ENCODE measurements at regions not wholly inside any gene's neighbourhood (a gene's known extent, or its start where the extent isn't known, plus 50 kb on each side); places are given as distances from the start of the nearest gene placed in this dataset.

GRCh38 chr10:93245147-93245546, 171.5 kb downstream of the CYP26A1 start:
- no peak overlapping the region for H3K18ac ChIP-seq (ENCODE audit: low read depth, low read length)
- in situ Hi-C loops (cut with MboI; ENCODE audit: low sequenced_read_pairs) (no loop called here), intact Hi-C loops (cut with micrococcal nuclease) (no loop called here), dilution Hi-C loops (cut with HindIII; ENCODE audit: low sequenced_read_pairs, unreplicated experiment) (no loop called here)
- H3K79me1 ChIP-seq (ENCODE audit: low read depth in 1 of 2, low read length in 2 of 2) = no peaks in the 10 kb centered on the region
- H3K9me1 ChIP-seq (ENCODE audit: insufficient read depth, low read length) = no peaks in the 10 kb centered on the region
- no peak overlapping the region for H3K56ac ChIP-seq (ENCODE audit: extremely low read depth, insufficient read depth, low read length)
- H2BK20ac ChIP-seq (ENCODE audit: low read depth, low read length) = no peak overlapping the region
- H3K4me2 ChIP-seq (ENCODE audit: low read depth, low read length) = no peak overlapping the region
- no peak overlapping the region for H3K9ac ChIP-seq (ENCODE audit: low read depth, low read length)
- H4K91ac ChIP-seq (ENCODE audit: insufficient read depth, low read depth, low read length) = no peak overlapping the region
- H3K27me3 ChIP-seq (ENCODE audit: control insufficient read depth, insufficient read depth, low read length) = peaks cover 27% of the 10 kb centered on the region
- no peak overlapping the region for H3K14ac ChIP-seq (replicated peaks; ENCODE audit: low read depth, low read length)
- no peaks in the 10 kb centered on the region for H3K4me1 ChIP-seq (ENCODE audit: control insufficient read depth, insufficient read depth, low read length)
- H4K8ac ChIP-seq (ENCODE audit: low read depth in 2 of 2, low read length in 2 of 2) = no peak overlapping the region
- BruUV-seq (replicated peaks) = no TSS peak
- CTCF ChIA-PET = interaction anchor here (0.7 kb wide), 1 partner anchor 94 kb away, joined by 3 read pairs; no protein-coding TSS in a partner anchor
- no peak overlapping the region for H3K4me3 ChIP-seq (ENCODE audit: insufficient read depth, low read depth, low read length)
- WGBS, 2 experiments (ENCODE audit: extremely low coverage in 2 of 2, insufficient read length in 1 of 2) = no CpG with 5 or more reads among the region's 1 CpG
- TF ChIP-seq CTCF (conservative IDR thresholded peaks at IDR 0.05; ENCODE audit: low read depth, low read length) (no peak), USF2 (IDR thresholded peaks at IDR 0.05; ENCODE audit: low read depth, low read length) (no peak), RCOR1 (IDR thresholded peaks at IDR 0.05; ENCODE audit: insufficient replicate concordance, low read length) (no peak), NFE2L2 (IDR thresholded peaks at IDR 0.05; ENCODE audit: low read depth, low read length) (no peak), MAFK (IDR thresholded peaks at IDR 0.05; ENCODE audit: low read depth, low read length) (no peak), SMC3 (IDR thresholded peaks at IDR 0.05; ENCODE audit: low read depth, low read length) (no peak), MAZ (IDR thresholded peaks at IDR 0.05; ENCODE audit: borderline replicate concordance, low read depth, low read length) (no peak), POLR2A (IDR thresholded peaks at IDR 0.05; ENCODE audit: low read depth, low read length) (no peak), FOS (IDR thresholded peaks at IDR 0.05; ENCODE audit: low read depth, low read length) (no peak), BHLHE40 (IDR thresholded peaks at IDR 0.05; ENCODE audit: low read depth, low read length) (no peak), CEBPB (IDR thresholded peaks at IDR 0.05; ENCODE audit: low read depth, low read length) (no peak), RFX5 (IDR thresholded peaks at IDR 0.05; ENCODE audit: low read depth, low read length) (no peak)
- no peak overlapping the region for H2AFZ ChIP-seq (replicated peaks; ENCODE audit: low read length, poor library complexity)
- no peak overlapping the region for H2BK5ac ChIP-seq (ENCODE audit: low read depth, low read length, poor library complexity, severe bottlenecking)
- no peaks in the 10 kb centered on the region for H3K36me3 ChIP-seq (ENCODE audit: control insufficient read depth, insufficient read depth, low read length)
- no peak overlapping the region for H2BK120ac ChIP-seq (ENCODE audit: low read depth, low read length)
- H3K23ac ChIP-seq (ENCODE audit: low read depth, low read length) = no peak overlapping the region
- no peaks in the 10 kb centered on the region for H4K20me1 ChIP-seq (ENCODE audit: insufficient read depth, low read length)
- H3K27ac ChIP-seq (ENCODE audit: insufficient read depth, low read length) = no peak overlapping the region
- POLR2A ChIA-PET (ENCODE audit: unreplicated experiment) = no interaction called here
- no peak overlapping the region for H4K5ac ChIP-seq (ENCODE audit: low read depth, low read length)
- no peak overlapping the region for H3K4ac ChIP-seq (ENCODE audit: low read depth, low read length)
- ATAC-seq (ENCODE audit: low read depth) = no peak
- H2AK9ac ChIP-seq (replicated peaks; ENCODE audit: low read depth, low read length, poor library complexity) = no peak overlapping the region
- no peak overlapping the region for H2AK5ac ChIP-seq (ENCODE audit: low read depth, low read length)
- DNase-seq = no peak
- H2BK15ac ChIP-seq (ENCODE audit: low read depth, low read length) = no peak overlapping the region
- no peaks in the 10 kb centered on the region for H3K9me3 ChIP-seq (ENCODE audit: control insufficient read depth, insufficient read depth, low read length)

Data from IMR-90 (cell line).